ENCODE measurements at regions not wholly inside any gene's neighbourhood (a gene's known extent, or its start where the extent isn't known, plus 50 kb on each side); places are given as distances from the start of the nearest gene placed in this dataset.

DNA sequence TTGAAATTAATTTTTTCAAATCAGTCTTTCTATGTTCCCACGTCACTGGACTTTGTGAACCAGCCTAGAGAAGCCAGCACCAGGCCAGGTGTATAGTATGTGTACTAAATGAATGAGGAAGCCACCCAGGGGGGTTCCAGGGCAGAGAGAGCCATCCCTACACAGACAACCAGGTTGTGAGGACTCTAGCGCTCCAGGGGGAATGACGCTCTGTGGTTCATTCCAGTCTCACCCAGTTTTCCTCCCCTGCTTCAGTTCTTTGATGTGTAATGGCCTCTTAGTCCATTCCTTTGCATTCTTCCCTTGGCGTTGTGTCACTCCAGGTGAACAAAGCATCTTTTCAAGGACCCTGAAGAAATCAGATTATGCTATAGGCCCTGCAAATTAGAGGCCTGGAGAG, 330.6 kb downstream of the NSG2 start:
- DNase-seq (ENCODE audit: low read depth), result no peak
- TF ChIP-seq, protein P1, sequence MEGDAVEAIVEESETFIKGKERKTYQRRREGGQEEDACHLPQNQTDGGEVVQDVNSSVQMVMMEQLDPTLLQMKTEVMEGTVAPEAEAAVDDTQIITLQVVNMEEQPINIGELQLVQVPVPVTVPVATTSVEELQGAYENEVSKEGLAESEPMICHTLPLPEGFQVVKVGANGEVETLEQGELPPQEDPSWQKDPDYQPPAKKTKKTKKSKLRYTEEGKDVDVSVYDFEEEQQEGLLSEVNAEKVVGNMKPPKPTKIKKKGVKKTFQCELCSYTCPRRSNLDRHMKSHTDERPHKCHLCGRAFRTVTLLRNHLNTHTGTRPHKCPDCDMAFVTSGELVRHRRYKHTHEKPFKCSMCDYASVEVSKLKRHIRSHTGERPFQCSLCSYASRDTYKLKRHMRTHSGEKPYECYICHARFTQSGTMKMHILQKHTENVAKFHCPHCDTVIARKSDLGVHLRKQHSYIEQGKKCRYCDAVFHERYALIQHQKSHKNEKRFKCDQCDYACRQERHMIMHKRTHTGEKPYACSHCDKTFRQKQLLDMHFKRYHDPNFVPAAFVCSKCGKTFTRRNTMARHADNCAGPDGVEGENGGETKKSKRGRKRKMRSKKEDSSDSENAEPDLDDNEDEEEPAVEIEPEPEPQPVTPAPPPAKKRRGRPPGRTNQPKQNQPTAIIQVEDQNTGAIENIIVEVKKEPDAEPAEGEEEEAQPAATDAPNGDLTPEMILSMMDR (IDR thresholded peaks at IDR 0.05; ENCODE audit: insufficient read depth, low read depth, low read length), result no peak
- no peak overlapping the region for H3K4me3 ChIP-seq (ENCODE audit: low read depth, low read length)

DNA sequence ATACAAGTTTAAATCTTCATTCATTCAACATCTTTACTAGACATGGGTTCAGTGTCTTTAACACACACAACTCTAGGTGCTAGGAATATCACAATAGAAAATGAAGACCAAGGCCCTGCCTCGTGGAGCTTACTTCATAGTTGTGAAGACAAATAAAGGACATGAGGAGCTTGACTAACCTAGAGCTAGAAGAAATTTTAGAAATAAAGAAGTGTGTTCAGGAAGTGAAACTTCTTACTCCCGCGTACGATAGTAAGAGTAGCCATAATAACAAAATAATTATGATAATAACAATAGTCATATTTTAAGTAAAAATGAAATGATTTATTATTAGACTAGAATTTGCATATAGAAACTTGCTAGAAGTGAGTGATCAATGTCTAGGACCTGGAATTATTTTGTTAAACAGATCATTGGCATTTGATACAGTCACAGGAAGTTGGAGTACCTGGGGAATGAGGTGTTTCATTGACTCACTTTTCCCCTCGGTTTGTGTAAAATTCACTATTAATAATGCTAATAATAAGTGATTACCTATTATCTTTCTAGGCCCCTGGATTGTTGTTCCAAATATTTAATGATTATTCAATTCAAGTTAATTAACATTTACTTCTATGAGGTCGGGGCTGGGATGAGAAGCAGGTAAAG, 331.3 kb downstream of the NSG2 start:
- TF ChIP-seq, protein P1 (IDR thresholded peaks at IDR 0.05; ENCODE audit: insufficient read depth, low read depth, low read length), result no peak
- H3K4me3 ChIP-seq (ENCODE audit: low read depth, low read length), result no peak overlapping the region

DNA sequence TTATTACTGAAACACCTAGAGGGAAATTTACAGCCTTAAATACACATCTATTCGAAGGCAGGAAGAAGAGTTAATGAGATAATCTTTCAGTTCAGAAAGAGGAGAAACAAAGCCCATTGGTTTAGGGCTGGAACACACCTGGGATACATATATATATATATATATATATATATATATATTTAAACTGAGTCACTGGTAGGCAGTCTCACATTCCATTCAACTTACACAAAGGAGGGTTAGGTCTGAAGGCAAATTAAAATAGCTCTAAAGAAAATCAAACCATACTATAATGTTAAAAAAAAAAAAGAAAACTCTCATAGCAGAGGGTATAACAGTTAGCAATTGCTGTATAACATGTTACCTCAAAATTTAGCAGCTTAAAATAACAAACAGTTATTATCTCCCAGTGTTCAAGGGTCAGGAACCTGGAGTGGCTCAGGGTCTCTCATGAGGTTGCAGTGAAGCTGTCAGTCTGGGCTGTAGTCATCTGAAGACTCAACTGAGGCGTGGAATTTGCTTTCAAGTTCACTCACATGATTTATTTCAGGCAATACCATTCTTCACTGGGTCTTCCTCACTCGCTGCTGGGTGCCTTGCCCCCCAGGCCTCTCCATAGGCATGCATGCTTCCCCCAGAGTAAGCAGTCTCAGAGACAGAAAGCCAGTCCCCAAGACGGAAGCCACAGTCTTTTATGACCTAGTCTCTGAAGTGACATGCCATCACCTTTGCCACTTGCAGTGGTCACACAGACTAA, 332.8 kb downstream of the NSG2 start:
- TF ChIP-seq, protein P1 (IDR thresholded peaks at IDR 0.05; ENCODE audit: insufficient read depth, low read depth, low read length), result no peak
- no peak for DNase-seq (ENCODE audit: low read depth)
- H3K4me3 ChIP-seq (ENCODE audit: low read depth, low read length), result no peak overlapping the region

More for the DNA sequence above, 331.3 kb downstream of the NSG2 start:
- DNase-seq (ENCODE audit: low read depth), result no peak

DNA sequence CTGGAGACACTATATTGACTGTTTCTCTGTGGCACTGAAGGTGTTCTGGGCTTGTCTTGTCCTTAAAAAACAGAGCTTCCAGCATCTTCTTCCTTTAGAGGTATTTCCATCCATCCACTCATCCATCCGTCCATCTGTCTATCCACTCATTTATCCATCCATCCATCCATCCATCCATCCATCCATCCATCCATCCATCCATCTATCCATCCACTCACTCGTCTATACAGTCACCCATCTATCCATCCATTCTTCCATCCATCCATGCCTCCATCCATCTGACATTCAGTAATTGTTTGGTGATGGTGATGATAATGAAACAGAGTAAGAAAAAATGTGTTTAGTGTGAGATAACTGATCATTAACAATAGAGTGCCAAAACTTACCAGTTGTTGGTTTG, 334.8 kb downstream of the NSG2 start:
- DNase-seq (ENCODE audit: low read depth), result no peak
- TF ChIP-seq, protein P1 (IDR thresholded peaks at IDR 0.05; ENCODE audit: insufficient read depth, low read depth, low read length), result no peak
- H3K4me3 ChIP-seq (ENCODE audit: low read depth, low read length), result no peak overlapping the region

DNA sequence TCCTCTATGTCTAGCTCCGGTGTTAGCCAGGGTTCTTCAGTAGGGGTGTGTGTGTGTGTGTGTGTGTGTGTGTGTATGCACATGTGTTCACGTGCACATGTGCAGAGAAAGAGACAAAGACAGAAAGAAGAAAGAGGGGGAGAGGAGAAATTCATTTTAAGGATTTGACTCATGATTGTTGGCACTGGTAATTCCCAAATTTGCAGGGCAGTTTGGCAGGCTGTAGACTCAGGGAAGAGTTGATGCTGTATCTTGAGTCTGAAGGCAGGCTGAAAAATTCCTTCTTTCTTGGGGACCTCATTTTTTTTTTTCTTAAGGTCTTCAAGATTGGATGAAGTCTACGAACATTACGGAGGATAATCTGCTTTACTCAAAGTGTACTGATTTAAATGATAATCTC, 335.7 kb downstream of the NSG2 start:
- H3K4me3 ChIP-seq (ENCODE audit: low read depth, low read length), result no peak overlapping the region
- TF ChIP-seq, protein P1 (IDR thresholded peaks at IDR 0.05; ENCODE audit: insufficient read depth, low read depth, low read length), result no peak
- DNase-seq (ENCODE audit: low read depth), result no peak

DNA sequence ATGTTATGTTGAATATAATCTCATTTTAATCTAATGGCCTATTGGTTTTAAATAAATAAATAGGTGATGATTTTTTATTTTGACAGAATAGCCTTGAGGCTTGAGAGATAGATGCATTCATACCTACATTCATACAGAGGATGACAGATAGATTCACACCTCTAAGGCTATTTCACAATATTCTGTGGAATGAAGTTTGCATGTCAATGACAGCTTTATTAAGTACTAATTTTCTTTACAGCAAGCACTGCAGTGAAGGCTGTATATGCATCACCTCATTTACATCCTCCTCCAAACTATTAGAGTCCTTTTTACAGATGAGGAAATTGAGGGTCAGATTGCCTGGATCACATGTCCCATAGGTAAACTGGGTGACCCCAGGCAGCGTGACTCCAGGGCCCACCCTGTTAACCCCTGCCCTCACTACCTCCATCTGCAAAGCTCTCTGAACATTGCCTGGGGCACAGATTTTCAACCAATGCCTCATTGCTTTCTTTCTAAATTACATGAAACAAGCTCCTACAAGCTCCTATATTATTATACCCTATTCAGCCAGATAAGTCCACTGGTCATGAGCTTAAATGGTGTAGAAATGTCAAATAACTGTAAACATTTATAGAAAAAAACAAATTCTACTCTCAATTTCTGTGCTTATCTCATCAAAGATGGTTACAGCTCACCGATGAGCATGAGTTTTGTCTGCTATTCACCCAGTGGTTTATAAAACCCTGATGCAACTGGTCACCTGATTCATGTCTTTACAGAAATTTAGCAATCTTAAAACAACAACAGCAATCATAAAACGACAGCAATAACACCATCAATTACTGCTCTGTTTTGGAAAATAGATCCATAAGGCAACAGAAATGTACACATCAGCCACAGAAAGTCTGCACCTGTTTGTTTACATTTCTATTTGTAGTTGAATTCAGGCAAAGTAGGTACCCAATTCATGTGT, 338.0 kb downstream of the NSG2 start:
- DNase-seq (ENCODE audit: low read depth), result peak; percentile 73

More for the DNA sequence above, 338.0 kb downstream of the NSG2 start:
- TF ChIP-seq, protein P1 (IDR thresholded peaks at IDR 0.05; ENCODE audit: insufficient read depth, low read depth, low read length), result no peak
- no peak overlapping the region for H3K4me3 ChIP-seq (ENCODE audit: low read depth, low read length)
